GM10266 (cell line): ENCODE measurements at regions not wholly inside any gene's neighbourhood (a gene's known extent, or its start where the extent isn't known, plus 50 kb on each side); places are given as distances from the start of the nearest gene placed in this dataset.

ENCODE experiments used
- DNase-seq: peaks from one replicate; pipeline ENCODE4 v3.0.0; 2012; ENCODE audit errors: extremely low spot score
- CTCF ChIP-seq: IDR thresholded peaks from 2 replicates; pipeline ENCODE4 v1.5.1; 2012; ENCODE audit warnings: mild to moderate bottlenecking, low read depth; ENCODE audit not compliant: control insufficient read depth, insufficient read depth; ENCODE audit errors: missing control alignments

- no peak for DNase-seq
- no peak for TF ChIP-seq CTCF
Observed at GRCh38 chr6:79305020-79305419, 70.5 kb upstream of the HMGN3 start.

- no peak for DNase-seq
- TF ChIP-seq CTCF: no peak
Observed at GRCh38 chr6:79302341-79302740, 67.9 kb upstream of the HMGN3 start.

DNA sequence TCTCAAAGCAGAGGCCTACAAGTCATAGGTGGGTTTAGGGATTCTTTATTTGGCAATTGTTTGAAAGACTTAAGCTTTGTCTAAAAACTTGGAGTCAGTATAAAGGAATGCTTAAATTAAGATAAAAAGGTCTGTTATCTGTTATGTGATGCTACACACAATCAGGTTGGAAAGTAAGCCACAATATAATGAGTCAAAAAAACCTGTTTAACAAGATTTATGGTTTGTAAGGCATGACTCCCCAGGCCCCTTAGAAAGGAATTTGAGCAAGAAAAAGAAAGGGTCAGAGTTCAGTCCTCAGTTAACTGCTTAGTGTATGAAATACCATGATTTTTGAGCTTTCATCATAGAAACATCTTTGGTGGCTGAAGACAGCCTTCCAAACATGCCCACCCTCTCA, 66.8 kb upstream of the HMGN3 start:
- no peak for DNase-seq
- no peak for TF ChIP-seq CTCF

GRCh38 chr6:79296211-79296610, 61.7 kb upstream of the HMGN3 start:
- no peak for TF ChIP-seq CTCF
- DNase-seq: no peak
